Astrocyte (in vitro differentiated cells and primary cell): ENCODE measurements at regions not wholly inside any gene's neighbourhood (a gene's known extent, or its start where the extent isn't known, plus 50 kb on each side); places are given as distances from the start of the nearest gene placed in this dataset.

Experiments
- DNase-seq: peaks from one replicate; pipeline ENCODE4 v3.0.0-alpha.2; 2010; ENCODE audit warnings: low read depth
- FAIRE-seq: peaks from 2 replicates; lab custom pipeline; 2011; peaks lifted over from hg19 to GRCh38; lab: Jason Lieb, UNC
- H2AFZ ChIP-seq: 2 replicates; pipeline ENCODE4 v1.6.0; 2012; ENCODE audit warnings: low read depth, low read length, inconsistent platforms
- H3K27ac ChIP-seq: 2 replicates; pipeline ENCODE4 v1.5.1; 2011; ENCODE audit warnings: low read depth, low read length, inconsistent platforms
- H3K27me3 ChIP-seq: 2 replicates; pipeline ENCODE4 v1.6.0; 2011; ENCODE audit warnings: low read length, inconsistent platforms; ENCODE audit not compliant: insufficient read depth
- H3K36me3 ChIP-seq: 2 replicates; pipeline ENCODE4 v1.5.1; 2011; ENCODE audit warnings: low read length, inconsistent platforms; ENCODE audit not compliant: insufficient read depth
- H3K4me1 ChIP-seq: 2 replicates; pipeline ENCODE4 v1.5.1; 2011; ENCODE audit warnings: low read length, inconsistent platforms; ENCODE audit not compliant: insufficient read depth
- H3K4me2 ChIP-seq: 2 replicates; pipeline ENCODE4 v1.6.0; 2012; ENCODE audit warnings: low read length, inconsistent platforms
- H3K4me3 ChIP-seq: 2 replicates; pipeline ENCODE4 v1.5.1; 2011; ENCODE audit warnings: low read depth, mild to moderate bottlenecking, low read length, inconsistent platforms; ENCODE audit not compliant: insufficient read depth
- H3K79me2 ChIP-seq: 2 replicates; pipeline ENCODE4 v1.6.0; 2012; ENCODE audit warnings: mild to moderate bottlenecking, low read length, inconsistent platforms; ENCODE audit not compliant: insufficient read depth
- H3K9ac ChIP-seq: 2 replicates; pipeline ENCODE4 v1.6.0; 2012; ENCODE audit warnings: mild to moderate bottlenecking, low read length, inconsistent platforms
- H3K9me3 ChIP-seq: 2 replicates; pipeline ENCODE4 v1.5.1; 2012; ENCODE audit warnings: low read depth, mild to moderate bottlenecking, low read length, inconsistent platforms; ENCODE audit not compliant: insufficient read depth
- H4K20me1 ChIP-seq: 2 replicates; pipeline ENCODE4 v1.6.0; 2012; ENCODE audit warnings: low read length, inconsistent platforms; ENCODE audit not compliant: insufficient read depth
- H3K27ac Mint-ChIP-seq: one replicate; pipeline ENCODE4 v1.8.0; 2021; ENCODE audit warnings: mild to moderate bottlenecking, mixed read lengths; ENCODE audit not compliant: unreplicated experiment
- H3K27me3 Mint-ChIP-seq: one replicate; pipeline ENCODE4 v1.8.0; 2021; ENCODE audit warnings: low read depth, mixed read lengths; ENCODE audit not compliant: unreplicated experiment
- H3K36me3 Mint-ChIP-seq: one replicate; pipeline ENCODE4 v1.8.0; 2021; ENCODE audit warnings: low read depth, mixed read lengths; ENCODE audit not compliant: unreplicated experiment
- H3K4me1 Mint-ChIP-seq: one replicate; pipeline ENCODE4 v1.8.0; 2021; ENCODE audit warnings: low read depth, mixed read lengths; ENCODE audit not compliant: unreplicated experiment
- H3K4me3 Mint-ChIP-seq: one replicate; pipeline ENCODE4 v1.8.0; 2021; ENCODE audit warnings: mild to moderate bottlenecking, moderate library complexity, mixed read lengths; ENCODE audit not compliant: unreplicated experiment
- H3K9me3 Mint-ChIP-seq: one replicate; pipeline ENCODE4 v1.8.0; 2021; ENCODE audit warnings: mild to moderate bottlenecking, mixed read lengths; ENCODE audit not compliant: unreplicated experiment
- CTCF ChIP-seq: IDR thresholded peaks from 2 replicates; pipeline ENCODE4 v1.5.1; 2011; ENCODE audit warnings: low read depth, mild to moderate bottlenecking, inconsistent platforms, low read length, moderate library complexity; ENCODE audit not compliant: insufficient read depth
- EZH2 ChIP-seq: IDR thresholded peaks from 2 replicates; pipeline ENCODE4 v1.6.1; 2012; ENCODE audit warnings: mild to moderate bottlenecking, low read length, inconsistent platforms; ENCODE audit not compliant: insufficient read depth

GRCh38 chr20:52649727-52650126, 322.4 kb upstream of the TSHZ2 start:
- Mint-ChIP-seq H3K27me3 (peaks cover 8% of the 10 kb centered on the region), H3K27ac (no peak overlapping the region), H3K9me3 (no peaks in the 10 kb centered on the region), H3K4me1 (no peaks in the 10 kb centered on the region), H3K36me3 (no peaks in the 10 kb centered on the region), H3K4me3 (no peak overlapping the region)
- Histone ChIP-seq H3K4me3 (no peak overlapping the region), H3K4me2 (no peak overlapping the region), H3K4me1 (no peaks in the 10 kb centered on the region), H2AFZ (no peak overlapping the region), H3K27ac (no peak overlapping the region), H3K9me3 (no peaks in the 10 kb centered on the region), H3K9ac (no peak overlapping the region), H3K27me3 (no peaks in the 10 kb centered on the region), H3K79me2 (no peaks in the 10 kb centered on the region), H3K36me3 (no peaks in the 10 kb centered on the region), H4K20me1 (no peaks in the 10 kb centered on the region)
- TF ChIP-seq CTCF (no peak), EZH2 (no peak)
- DNase-seq, result no peak
- no peak for FAIRE-seq

- H3K9ac ChIP-seq, result no peak overlapping the region
- no peaks in the 10 kb centered on the region for H3K4me1 ChIP-seq
- H2AFZ ChIP-seq, result no peak overlapping the region
- TF ChIP-seq EZH2 (no peak), CTCF (no peak)
- no peaks in the 10 kb centered on the region for H3K36me3 Mint-ChIP-seq
- no peaks in the 10 kb centered on the region for H4K20me1 ChIP-seq
- no peak overlapping the region for H3K4me3 ChIP-seq
- H3K4me2 ChIP-seq, result no peak overlapping the region
- no peaks in the 10 kb centered on the region for H3K4me1 Mint-ChIP-seq
- H3K4me3 Mint-ChIP-seq, result no peak overlapping the region
- DNase-seq, result no peak
- no peak for FAIRE-seq
- H3K36me3 ChIP-seq, result no peaks in the 10 kb centered on the region
- H3K9me3 Mint-ChIP-seq, result no peaks in the 10 kb centered on the region
- no peaks in the 10 kb centered on the region for H3K27me3 ChIP-seq
- peaks cover 10% of the 10 kb centered on the region for H3K27me3 Mint-ChIP-seq
- H3K27ac Mint-ChIP-seq, result no peak overlapping the region
- H3K79me2 ChIP-seq, result no peaks in the 10 kb centered on the region
- H3K9me3 ChIP-seq, result no peaks in the 10 kb centered on the region
- H3K27ac ChIP-seq, result no peak overlapping the region
Observed at GRCh38 chr20:52645822-52646221, 326.3 kb upstream of the TSHZ2 start.

- Mint-ChIP-seq H3K27me3 (peaks cover 10% of the 10 kb centered on the region), H3K4me1 (no peaks in the 10 kb centered on the region), H3K4me3 (no peak overlapping the region), H3K9me3 (no peaks in the 10 kb centered on the region), H3K36me3 (no peaks in the 10 kb centered on the region), H3K27ac (no peak overlapping the region)
- no peaks in the 10 kb centered on the region for H3K4me1 ChIP-seq
- no peaks in the 10 kb centered on the region for H3K27me3 ChIP-seq
- H2AFZ ChIP-seq, result no peak overlapping the region
- H3K4me2 ChIP-seq, result no peak overlapping the region
- DNase-seq (no peak), FAIRE-seq (no peak)
- peaks cover 4% of the 10 kb centered on the region for H3K9me3 ChIP-seq
- H3K27ac ChIP-seq, result no peak overlapping the region
- H3K4me3 ChIP-seq, result no peak overlapping the region
- H3K9ac ChIP-seq, result no peak overlapping the region
- H3K36me3 ChIP-seq, result no peaks in the 10 kb centered on the region
- TF ChIP-seq EZH2, result no peak
- no peak for TF ChIP-seq CTCF
- no peaks in the 10 kb centered on the region for H4K20me1 ChIP-seq
- H3K79me2 ChIP-seq, result no peaks in the 10 kb centered on the region
Observed at GRCh38 chr20:52643034-52643433, 329.1 kb upstream of the TSHZ2 start.
